Right atrium auricular region (tissue), 2 donors: ENCODE measurements at regions not wholly inside any gene's neighbourhood (a gene's known extent, or its start where the extent isn't known, plus 50 kb on each side); places are given as distances from the start of the nearest gene placed in this dataset.
A peak's percentile ranks its signal among the peaks of the same experiment; 100 is the strongest.

Experiments
- DNase-seq: peaks from one replicate; pipeline ENCODE4 v3.0.0-alpha.2; 2019; ENCODE audit warnings: low spot score
- H3K27ac ChIP-seq, 2 donors: fragments of 200-600 bp; sonication (generic); 1 replicate in 1 of 2; 2 replicates in 1 of 2; pipeline ENCODE4 v1.5.1; 2016 to 2019
- H3K27me3 ChIP-seq, 2 donors: fragments of 200-600 bp; sonication (generic); one replicate each; pipeline versions ENCODE4 v1.5.1 to v1.6.0; 2017 to 2019
- H3K36me3 ChIP-seq: fragments of 200-600 bp; sonication (generic); one replicate; pipeline ENCODE4 v1.5.1; 2016
- H3K4me1 ChIP-seq, 2 donors: fragments of 200-600 bp; sonication (generic); one replicate each; pipeline versions ENCODE4 v1.5.1 to v1.6.0; 2017 to 2019
- H3K4me3 ChIP-seq, 2 donors: fragments of 200-600 bp; sonication (generic); 1 replicate in 1 of 2; 2 replicates in 1 of 2; pipeline ENCODE4 v1.5.1; 2017 to 2019; ENCODE audit warnings: mild to moderate bottlenecking in 1 of 2, moderate library complexity in 1 of 2
- H3K9me3 ChIP-seq, 2 donors: fragments of 200-600 bp; sonication (generic); one replicate each; pipeline ENCODE4 v1.5.1; 2019
- CTCF ChIP-seq, 2 donors: fragments of 200-600 bp; sonication (generic); IDR thresholded peaks; one replicate each; pipeline ENCODE4 v1.5.1; 2019; ENCODE audit warnings: antibody characterized with exemption in 2 of 2

GRCh38 chr3:21328711-21329390 is 422.2 kb downstream of the ZNF385D start:
- no peaks in the 10 kb centered on the region for H3K27me3 ChIP-seq
- no peak overlapping the region for H3K4me3 ChIP-seq
- H3K9me3 ChIP-seq = no peaks in the 10 kb centered on the region
- H3K27ac ChIP-seq = no peak overlapping the region
- DNase-seq = no peak
- no peak for TF ChIP-seq CTCF (IDR thresholded peaks at IDR 0.05)
- no peaks in the 10 kb centered on the region for H3K4me1 ChIP-seq
- H3K36me3 ChIP-seq = no peaks in the 10 kb centered on the region

GRCh38 chr3:21326704-21327475 is 424.1 kb downstream of the ZNF385D start:
- DNase-seq = no peak
- H3K27ac ChIP-seq = peak overlapping the region in 1 of 2 donors; percentile 10
- no peaks in the 10 kb centered on the region for H3K36me3 ChIP-seq
- no peaks in the 10 kb centered on the region for H3K27me3 ChIP-seq
- H3K4me3 ChIP-seq = no peak overlapping the region
- H3K9me3 ChIP-seq = no peaks in the 10 kb centered on the region
- no peak for TF ChIP-seq CTCF (IDR thresholded peaks at IDR 0.05)
- no peaks in the 10 kb centered on the region for H3K4me1 ChIP-seq

- H3K9me3 ChIP-seq = no peaks in the 10 kb centered on the region
- no peak for TF ChIP-seq CTCF (IDR thresholded peaks at IDR 0.05)
- no peaks in the 10 kb centered on the region for H3K27me3 ChIP-seq
- no peak overlapping the region for H3K27ac ChIP-seq
- H3K4me1 ChIP-seq = no peaks in the 10 kb centered on the region
- DNase-seq = no peak
- no peak overlapping the region for H3K4me3 ChIP-seq
- H3K36me3 ChIP-seq = no peaks in the 10 kb centered on the region
These were observed 436.3 kb downstream of the ZNF385D start for GRCh38 chr3:21314688-21315087.

GRCh38 chr3:21310891-21311290 is 440.1 kb downstream of the ZNF385D start:
- Histone ChIP-seq H3K4me3 (no peak overlapping the region), H3K36me3 (no peaks in the 10 kb centered on the region), H3K27me3 (no peaks in the 10 kb centered on the region), H3K4me1 (no peaks in the 10 kb centered on the region), H3K9me3 (no peaks in the 10 kb centered on the region), H3K27ac (no peak overlapping the region)
- TF ChIP-seq CTCF (IDR thresholded peaks at IDR 0.05) = no peak
- no peak for DNase-seq

- Histone ChIP-seq H3K36me3 (no peaks in the 10 kb centered on the region), H3K9me3 (no peaks in the 10 kb centered on the region), H3K4me1 (no peaks in the 10 kb centered on the region), H3K4me3 (no peak overlapping the region), H3K27me3 (no peaks in the 10 kb centered on the region), H3K27ac (no peak overlapping the region)
- DNase-seq = no peak
- no peak for TF ChIP-seq CTCF (IDR thresholded peaks at IDR 0.05)
These were observed 440.8 kb downstream of the ZNF385D start for GRCh38 chr3:21310161-21310560.
